NCI-H774 (cell line): ENCODE measurements at regions not wholly inside any gene's neighbourhood (a gene's known extent, or its start where the extent isn't known, plus 50 kb on each side); places are given as distances from the start of the nearest gene placed in this dataset.

Experiments used
- DNase-seq: peaks from one replicate; lab custom pipeline; 2025; lab: John Stamatoyannopoulos, UW

- no peak for DNase-seq
Measured at GRCh38 chr13:103195762-103196161, 129.5 kb upstream of the SLC10A2 start.

GRCh38 chr13:103194871-103195270 is 128.7 kb upstream of the SLC10A2 start:
- no peak for DNase-seq

- DNase-seq = no peak
Measured at GRCh38 chr13:103192511-103193135, 126.4 kb upstream of the SLC10A2 start.

- no peak for DNase-seq
Measured at GRCh38 chr13:103190841-103191240, 124.6 kb upstream of the SLC10A2 start.

- DNase-seq = no peak
Measured at GRCh38 chr13:103188713-103189326, 122.6 kb upstream of the SLC10A2 start.

GRCh38 chr13:103187721-103188156 is 121.5 kb upstream of the SLC10A2 start:
- no peak for DNase-seq

GRCh38 chr13:103184413-103184812 is 118.2 kb upstream of the SLC10A2 start:
- no peak for DNase-seq

- DNase-seq = no peak
Measured at GRCh38 chr13:103178986-103179943, 113.0 kb upstream of the SLC10A2 start.

- DNase-seq = no peak
Measured at GRCh38 chr13:103174966-103175365, 108.7 kb upstream of the SLC10A2 start.

GRCh38 chr13:103168901-103169508 is 102.8 kb upstream of the SLC10A2 start:
- DNase-seq = no peak

- no peak for DNase-seq
Measured at GRCh38 chr13:103164251-103164650, 98.0 kb upstream of the SLC10A2 start.

GRCh38 chr13:103161476-103161875 is 95.3 kb upstream of the SLC10A2 start:
- no peak for DNase-seq

GRCh38 chr13:103157434-103158145 is 91.4 kb upstream of the SLC10A2 start:
- no peak for DNase-seq

- no peak for DNase-seq
Measured at GRCh38 chr13:103157016-103157415, 90.8 kb upstream of the SLC10A2 start.

GRCh38 chr13:103156346-103156998 is 90.3 kb upstream of the SLC10A2 start:
- DNase-seq = no peak

GRCh38 chr13:103153466-103153865 is 87.2 kb upstream of the SLC10A2 start:
- no peak for DNase-seq

- DNase-seq = no peak
Measured at GRCh38 chr13:103147961-103148360, 81.7 kb upstream of the SLC10A2 start.

GRCh38 chr13:103145442-103145841 is 79.2 kb upstream of the SLC10A2 start:
- DNase-seq = no peak

GRCh38 chr13:103143432-103143831 is 77.2 kb upstream of the SLC10A2 start:
- DNase-seq = no peak

- DNase-seq = no peak
Measured at GRCh38 chr13:103142151-103142550, 75.9 kb upstream of the SLC10A2 start.

GRCh38 chr13:103140001-103140671 is 73.9 kb upstream of the SLC10A2 start:
- no peak for DNase-seq
